SHP77 treated with DMSO at 0.1 percent for 48 hours (cell line): ENCODE measurements at regions not wholly inside any gene's neighbourhood (a gene's known extent, or its start where the extent isn't known, plus 50 kb on each side); places are given as distances from the start of the nearest gene placed in this dataset.
"Not testable (repeated sequence)": the region's sequence is repeated elsewhere in the genome, so short reads cannot be mapped to it uniquely, and the experiment has no call there.

Experiments used
- DNase-seq: peaks from one replicate; lab custom pipeline; 2025; lab: John Stamatoyannopoulos, UW

DNA sequence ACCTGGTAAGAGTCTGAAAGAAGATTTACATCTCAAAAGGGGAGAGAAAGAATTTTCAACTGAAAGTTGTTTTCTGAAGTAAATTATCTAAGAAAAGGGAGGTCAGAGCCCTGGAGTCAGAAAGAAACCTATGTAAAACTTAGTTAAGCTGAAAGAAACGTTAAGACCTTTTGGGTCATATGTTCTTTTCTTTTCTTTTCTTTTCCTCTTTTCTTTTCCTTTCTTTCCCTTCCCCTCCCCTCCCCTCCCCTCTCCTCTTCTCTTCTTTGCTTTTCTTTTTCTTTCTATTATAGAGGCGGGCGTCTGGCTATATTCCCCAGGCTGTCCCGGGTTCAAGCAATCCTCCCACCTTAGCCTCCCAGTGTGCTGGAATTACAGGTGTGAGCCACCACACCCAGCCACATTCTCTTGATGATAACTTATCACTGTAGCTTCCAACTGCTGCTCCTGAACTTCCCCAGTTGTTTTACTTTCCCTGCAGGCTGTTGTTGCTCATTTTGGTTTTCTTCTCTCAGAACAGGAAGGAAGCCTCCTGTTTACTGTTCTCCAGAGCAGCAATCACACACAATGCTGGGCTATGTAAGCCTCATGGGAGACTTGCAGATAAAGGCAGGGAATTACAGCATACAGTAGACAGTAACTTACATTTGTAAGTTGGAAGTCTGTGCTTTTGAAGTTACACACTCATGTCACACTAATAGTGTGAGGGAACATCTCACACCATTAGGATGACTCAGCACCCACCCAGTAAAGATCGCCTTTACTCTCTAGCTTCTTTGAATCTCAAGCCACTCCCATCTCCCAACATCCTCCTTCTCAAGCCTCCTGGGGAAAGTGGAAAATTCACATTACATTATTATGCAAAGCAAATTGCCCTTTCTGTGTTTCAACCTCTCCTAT is 2216.6 kb upstream of the WWC1 start:
- DNase-seq: no peak

DNA sequence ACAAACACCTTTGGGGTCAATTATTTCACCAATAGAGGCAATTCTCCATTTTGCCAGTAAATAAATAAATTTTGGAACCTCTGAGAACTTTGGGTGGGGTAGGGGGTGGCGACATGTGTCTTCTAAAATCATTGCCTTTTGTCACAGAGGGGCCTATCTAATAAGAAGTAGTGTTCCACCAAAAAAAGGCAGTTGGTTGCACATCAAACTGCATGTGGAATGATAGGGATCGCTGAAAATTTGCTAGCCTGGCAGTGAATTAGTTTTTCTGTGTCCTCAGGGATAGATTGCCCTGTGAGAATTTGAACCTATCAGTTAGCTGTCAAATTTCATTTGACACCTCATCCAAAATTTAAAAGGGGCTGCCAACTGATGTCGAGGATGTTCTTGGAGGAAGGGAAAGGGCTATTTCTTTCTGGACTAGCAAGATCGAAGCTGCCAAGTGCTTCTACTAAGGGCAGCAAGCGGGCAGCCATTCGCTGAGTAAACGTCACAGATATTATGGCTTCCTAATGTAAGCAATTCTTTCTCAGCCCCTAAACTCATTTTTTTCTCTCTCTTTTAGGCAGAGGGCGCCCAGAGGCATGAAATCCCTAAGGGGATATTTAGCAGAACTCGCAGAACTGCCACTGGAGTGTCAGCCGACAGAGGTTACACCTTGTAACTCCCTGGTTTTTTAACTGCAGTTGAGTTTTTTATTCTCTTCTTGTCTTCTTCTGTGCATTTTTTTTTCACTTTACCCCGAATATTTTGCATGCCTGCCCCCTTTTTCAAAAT is 2208.1 kb upstream of the WWC1 start:
- DNase-seq: no peak

DNA sequence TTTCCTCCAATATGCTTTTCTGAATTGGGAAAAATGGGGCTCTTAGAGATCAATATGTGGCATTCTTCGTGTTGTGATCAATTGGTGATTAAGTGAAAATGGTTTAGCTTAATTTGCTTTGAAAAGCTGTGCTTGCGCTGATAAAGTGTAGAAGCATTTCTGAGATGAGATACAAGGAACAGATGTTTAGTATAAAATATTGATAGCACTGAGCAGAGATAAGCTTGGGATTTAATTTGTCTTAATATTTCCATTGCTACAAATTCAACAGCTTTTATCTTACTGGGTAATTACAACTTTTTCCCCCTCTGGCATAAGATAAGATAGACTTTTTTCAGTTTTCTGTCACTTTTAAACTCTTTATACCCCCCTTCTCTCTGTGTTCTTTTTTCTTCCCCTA is 2204.9 kb upstream of the WWC1 start:
- no peak for DNase-seq

DNA sequence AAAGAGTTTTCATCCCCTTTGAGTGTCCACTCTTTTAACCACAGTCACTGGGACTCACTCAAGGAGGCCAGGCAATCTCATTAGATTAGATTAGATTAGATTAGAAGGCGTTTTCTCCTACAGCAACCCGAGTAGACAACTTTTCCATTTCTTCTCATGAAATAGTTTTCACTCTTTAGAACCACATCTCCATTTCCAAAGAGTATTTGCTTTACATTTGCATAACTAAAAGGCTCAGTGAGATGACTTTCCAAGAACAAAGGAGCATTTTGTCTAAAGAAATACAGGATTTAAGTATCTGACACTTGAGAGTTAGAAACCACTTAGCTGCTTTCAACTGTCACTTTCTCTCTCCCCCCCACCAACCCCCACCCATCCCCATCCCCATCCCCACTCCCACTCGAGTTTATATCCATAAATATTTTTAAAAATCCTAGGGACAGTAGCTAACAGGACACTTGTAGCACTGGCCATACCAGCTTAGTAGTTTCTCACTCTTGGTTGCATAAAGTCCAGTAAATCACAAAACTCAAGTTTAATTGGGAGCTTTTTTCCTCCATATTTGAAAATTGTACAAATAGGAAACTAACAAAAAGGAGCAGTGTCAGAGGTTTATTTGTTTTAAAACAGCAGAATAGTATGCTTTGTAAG is 2202.9 kb upstream of the WWC1 start:
- no peak for DNase-seq

DNA sequence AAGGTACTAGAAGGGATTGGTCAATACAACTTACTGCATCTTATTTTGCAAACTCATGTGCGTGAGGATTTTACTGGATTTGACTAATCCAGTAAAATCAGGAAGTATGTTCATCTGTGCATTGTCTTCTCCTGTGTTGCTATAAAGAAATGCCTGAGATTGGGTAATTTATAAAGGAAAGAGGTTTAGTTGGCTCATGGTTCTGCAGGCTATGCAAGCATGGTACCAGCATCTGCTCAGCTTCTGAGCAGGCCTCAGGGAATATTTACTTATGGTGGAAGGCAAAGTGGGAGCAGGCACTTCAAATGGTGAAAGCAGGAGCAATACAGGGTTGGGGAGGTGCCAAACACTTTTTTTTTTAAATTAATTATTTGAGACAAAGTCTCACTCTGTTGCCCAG is 2199.5 kb upstream of the WWC1 start:
- DNase-seq: no peak

DNA sequence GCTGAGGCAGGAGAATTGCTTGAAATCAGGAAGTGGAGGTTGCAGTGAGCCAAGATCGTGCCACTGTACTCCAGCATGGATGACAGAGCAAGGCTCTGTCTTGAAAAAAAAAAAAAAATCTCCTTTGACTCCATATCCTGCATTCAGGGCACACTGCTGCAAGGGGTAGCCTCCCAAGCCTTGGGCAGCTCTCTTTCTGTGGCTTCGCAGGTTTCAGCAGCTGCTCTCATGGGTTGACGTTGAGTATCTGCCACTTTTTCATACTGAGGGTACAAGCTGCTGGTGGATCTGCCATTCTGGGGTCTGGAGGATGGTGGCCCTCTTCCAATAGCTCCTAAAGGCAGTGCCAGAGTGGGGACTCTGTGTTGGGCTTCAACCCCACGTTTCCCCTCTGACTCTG is 2198.1 kb upstream of the WWC1 start:
- no peak for DNase-seq

DNA sequence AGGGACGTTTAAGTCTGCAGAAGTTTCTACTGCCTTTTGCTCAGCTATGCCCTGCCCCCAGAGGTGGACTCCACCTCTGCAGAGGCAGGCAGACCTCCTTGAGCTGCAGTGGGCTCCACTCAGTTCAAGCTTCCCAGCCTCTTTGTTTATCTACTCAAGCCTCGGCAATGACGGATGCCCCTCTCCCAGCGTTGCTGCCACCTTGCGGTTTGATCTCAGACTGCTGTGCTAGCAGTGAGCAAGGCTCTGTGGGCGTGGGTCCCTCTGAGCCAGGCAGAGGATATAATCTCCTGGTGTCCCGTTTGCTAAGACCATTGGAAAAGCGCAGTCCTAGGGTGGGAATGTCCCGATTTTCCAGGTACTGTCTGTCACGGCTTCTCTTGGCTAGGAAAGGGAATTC is 2188.5 kb upstream of the WWC1 start:
- no peak for DNase-seq

DNA sequence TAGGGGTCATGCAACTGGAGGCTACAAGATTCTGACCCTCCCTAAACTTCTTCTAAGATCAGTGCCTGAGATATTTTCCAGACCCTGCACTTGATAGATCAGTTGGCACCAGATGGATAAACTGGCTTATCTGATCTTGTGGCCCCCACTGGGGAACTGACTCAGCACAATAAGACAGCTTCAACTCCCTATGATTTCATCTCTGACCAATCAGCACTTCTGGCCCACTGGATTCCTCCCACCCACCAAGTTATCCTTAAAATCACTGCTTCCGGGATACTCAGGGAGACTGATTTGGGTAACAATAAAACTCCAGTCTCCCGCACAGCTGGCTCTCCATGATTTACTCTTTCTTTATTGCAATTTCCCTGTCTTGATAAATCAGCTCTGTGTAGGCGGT is 2180.4 kb upstream of the WWC1 start:
- no peak for DNase-seq

DNA sequence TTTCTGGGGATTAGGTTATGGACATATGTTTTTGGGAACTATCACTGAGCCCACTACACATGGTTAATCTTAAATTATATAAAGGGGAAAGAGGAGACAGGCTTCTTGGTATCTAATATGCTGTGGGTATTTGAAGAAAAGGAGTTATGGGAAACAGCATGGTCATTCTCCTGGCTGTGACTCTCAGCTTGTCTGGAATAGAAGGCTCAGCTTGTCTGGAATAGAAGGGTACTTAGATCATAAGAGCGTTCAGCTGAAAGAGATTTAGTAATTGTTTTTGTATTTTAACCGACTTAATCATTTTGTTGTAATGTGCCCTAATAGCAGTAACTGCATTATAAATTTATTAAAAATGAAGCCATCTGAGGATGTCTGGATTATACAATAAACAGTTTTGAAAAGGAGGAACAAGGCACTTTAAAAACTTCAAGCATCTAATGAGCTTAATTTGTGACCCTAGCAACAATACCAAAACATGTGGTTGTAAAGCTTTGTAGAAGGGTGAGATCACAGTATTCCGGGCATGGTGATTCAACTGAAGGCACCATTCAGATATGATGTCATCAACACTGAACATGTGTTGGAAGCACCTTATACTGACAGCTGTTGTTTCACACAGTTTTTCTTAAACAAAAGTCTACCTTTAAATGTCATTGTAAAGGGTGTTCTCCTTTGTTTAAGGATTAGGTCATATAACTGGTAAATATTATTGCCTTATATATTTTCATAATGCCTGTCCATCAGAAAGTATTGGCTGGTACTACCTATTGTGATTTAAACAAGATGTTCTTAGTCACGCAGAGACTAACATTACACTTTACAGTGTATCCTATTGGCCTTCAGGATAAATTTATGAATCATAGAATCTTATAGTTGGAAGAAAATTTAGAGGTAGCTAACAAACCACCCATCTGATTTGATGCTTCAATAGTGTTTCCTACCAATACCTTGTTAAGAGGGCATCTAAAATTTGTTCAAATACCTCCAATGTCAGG is 2174.1 kb upstream of the WWC1 start:
- no peak for DNase-seq

DNA sequence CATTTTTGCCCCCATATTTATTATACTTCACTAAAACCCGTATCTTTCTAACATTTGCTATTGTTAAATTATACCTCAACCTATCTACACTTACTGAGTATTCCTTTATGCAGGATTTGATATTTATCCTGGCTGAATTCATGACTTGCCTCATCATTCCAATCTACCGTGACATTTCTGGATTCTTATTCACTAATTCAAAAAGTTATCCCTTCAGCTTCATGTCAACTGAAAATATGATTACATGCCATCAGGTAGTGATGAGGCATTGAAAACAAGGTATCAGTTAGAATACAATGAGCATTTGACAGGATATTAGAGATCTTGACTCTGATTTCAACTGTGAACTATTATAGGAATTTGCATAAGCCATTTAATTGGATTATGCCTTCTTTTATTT is 2171.9 kb upstream of the WWC1 start:
- no peak for DNase-seq

DNA sequence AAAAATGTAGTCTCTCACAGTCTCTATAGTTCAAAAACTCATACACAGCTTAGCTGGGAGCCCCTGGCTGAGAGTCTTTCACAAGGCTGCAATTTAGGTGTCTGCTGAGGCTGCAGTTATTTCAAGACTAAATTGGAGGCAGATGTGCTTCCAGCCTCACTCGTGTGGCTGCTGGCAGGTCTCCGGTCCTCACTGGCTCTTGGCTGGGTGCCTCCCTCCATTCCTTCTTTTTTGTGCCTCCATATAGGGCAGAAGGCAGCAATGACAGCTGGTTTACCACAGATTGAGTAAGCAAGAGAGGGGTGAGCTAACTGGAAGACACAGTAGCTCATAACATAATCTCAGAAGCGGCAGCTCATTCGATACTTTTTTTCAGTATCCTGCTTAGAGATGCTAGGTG is 2167.7 kb upstream of the WWC1 start:
- DNase-seq: no peak

DNA sequence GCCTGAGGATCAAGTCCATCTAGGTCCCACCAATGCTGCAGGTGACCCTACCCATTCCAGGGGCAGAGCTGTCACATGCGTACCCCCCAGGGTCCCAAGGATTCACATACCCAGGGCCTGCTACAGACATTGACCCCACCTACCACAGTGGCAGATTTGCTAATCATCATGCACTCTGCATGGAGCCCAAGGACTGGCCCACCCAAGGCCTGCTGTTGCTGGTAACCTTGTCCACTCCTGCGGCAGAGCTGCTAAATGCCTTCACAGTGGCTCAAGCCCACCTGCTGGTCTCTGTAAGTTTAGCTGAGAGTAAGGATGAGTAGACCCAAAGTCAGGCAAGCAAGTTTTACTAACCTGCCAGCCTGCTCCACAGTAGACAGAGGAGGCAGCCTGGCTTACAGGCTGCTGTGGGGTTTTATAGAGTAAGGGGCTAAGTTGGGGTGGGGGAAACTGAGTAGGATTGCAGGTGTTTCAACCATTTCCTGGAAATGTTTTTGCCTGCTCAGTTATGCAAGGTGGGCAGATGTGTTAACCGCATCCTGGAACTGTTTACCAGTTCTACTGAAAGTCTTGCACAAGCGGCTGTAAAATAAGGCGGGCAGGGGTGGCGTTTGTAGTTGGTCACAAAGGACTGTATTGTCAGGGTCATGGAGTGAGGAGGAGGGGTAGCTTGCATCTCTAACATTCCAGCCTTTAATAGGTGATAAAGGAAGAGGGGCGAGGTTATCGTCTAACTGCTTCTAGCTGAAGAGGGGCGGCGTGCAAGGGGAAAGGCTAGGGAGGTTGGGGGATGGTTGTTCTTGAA is 2163.5 kb upstream of the WWC1 start:
- no peak for DNase-seq

DNA sequence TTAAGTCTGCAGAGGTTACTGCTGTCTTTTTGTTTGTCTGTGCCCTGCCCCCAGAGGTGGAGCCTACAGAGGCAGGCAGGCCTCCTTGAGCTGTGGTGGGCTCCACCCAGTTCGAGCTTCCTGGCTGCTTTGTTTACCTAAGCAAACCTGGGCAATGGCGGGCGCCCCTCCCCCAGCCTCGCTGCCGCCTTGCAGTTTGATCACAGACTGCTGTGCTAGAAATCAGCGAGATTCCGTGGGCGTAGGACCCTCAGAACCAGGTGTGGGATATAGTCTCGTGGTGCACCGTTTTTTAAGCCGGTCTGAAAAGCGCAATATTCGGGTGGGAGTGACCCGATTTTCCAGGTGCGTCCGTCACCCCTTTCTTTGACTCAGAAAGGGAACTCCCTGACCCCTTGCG is 2146.3 kb upstream of the WWC1 start:
- not testable (repeated sequence) for DNase-seq

DNA sequence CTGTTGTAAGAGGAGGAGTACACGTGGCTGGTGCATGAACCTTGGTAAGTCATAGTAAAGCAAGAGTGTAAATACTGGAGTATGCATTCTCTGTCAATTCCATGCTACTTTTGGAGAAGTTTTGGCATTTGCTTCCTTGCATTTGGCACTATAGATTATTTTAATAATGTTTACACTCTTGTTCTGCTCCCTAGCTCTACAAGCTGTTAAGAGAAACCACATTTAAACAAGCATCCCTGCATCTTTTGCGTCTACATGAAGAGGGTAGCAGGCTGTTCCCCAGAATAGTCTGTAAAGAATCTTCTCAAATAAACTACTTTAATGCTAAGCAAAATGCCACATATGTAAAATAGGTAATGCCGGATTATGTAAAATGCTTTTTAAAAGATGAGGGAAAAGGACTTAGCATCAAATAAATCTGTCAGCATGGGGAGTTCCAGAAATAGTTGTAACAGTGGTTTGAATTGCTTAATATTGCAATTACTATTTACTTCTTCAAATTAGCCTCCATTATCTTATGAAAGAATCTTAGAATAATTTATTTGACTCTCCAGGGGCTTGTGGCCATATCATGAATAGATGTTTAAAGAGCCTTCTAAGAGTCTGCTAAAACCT is 2127.3 kb upstream of the WWC1 start:
- no peak for DNase-seq

DNA sequence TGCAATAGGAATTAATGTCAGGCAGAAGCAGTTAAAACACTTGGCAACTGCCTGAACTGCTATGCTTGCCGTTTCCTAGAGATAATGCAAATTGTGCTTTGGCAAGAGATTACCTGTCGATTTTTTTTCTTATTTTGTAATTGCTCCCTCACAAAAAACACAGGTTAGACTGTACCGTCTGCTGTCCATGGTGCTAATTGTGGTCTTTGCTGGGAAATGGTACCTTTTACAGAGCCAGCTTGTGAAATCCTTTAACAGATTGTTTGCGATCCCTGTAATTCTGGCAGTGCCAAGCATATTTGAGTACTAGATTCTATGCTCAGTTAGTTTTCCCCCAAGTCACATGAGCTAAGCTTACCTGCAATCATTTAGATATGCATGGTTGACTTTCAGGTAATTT is 2125.8 kb upstream of the WWC1 start:
- DNase-seq: no peak

DNA sequence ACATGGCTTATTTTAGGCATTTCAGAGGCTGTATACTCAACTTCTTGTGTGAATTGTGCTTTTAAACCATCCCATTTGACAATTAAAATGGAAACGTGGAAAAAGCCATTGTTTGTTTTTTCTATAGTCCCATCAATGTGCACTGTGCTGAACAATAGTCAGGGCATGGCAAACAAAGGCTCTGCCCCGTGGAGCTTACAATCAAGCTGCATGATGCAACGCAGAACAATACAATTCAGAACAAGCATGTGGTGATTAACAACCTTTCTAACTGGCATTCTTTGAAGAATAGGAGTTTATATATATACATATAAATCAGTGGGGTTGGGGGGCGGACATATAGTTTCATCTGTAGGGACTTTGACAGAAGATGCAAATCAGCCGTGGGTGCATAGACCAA is 2125.4 kb upstream of the WWC1 start:
- no peak for DNase-seq

DNA sequence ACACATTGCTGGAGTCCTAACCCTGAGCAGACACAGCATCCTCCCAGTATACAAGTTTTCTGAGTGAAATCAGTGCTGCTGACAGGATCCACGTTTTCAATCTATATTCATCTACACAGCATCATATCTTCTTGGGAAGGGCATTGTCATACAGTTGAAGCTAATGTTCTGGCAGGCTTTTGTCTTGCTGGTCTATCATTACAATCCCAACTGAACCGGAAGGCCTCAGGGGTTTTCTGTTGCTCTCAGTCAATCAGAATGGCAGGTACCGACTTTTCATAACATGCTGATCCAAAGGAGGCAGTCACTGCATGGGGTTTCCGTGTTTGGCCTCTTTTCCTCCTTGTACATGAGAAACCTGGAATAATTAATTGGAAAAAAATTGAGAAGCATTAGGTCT is 2118.8 kb upstream of the WWC1 start:
- DNase-seq: no peak

DNA sequence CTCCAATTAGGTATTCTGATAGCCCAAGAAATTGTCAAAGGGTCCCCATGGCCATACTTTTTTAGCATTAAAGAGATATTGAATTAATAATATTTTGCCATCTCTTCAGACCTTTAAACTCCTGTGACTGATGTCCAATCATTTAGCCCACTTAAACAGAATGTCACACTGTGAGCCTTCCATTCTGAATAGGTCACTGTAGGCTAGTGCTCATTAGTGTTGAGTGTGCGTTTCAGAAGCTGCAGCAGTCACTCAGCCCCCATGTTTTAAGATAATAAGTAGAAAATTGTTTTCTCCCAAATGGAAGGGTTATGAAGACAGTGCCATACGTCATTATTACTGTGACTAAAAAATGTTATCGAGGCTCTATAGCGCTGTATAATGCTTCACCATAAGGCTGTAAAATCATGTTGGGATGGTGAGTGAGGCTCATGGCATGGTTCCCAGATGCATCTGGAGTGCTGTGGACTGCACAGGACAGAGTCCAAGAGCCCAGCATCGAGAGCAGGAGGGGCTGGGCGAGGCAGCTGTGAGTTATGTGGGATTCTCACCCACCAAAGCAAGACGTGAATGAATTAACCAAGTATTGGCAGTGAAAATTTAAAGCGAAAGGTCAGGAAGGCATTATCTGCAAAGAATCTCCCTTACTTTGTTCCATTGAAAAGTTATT is 2112.9 kb upstream of the WWC1 start:
- DNase-seq: no peak

DNA sequence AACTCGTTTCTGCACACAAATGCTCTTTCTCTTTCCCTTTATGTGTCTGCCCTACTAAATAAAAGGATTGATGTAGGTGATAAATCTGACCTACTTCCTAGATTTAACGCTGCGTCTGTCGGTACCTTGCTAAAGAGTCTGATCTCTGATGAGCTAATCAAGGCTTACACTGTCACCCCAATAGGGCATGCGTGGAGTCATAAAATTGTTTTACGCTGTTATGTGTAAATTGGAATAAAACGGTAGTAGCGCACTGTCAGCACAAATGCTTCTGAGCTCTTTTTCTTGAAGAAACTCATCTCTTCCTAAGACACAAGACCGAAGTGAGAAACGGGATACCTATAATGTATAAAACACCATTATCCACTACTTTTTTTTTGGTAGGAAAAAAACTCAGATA is 2106.3 kb upstream of the WWC1 start:
- DNase-seq: no peak
